Sigmoid colon (tissue), 6 donors: ENCODE measurements at regions not wholly inside any gene's neighbourhood (a gene's known extent, or its start where the extent isn't known, plus 50 kb on each side); places are given as distances from the start of the nearest gene placed in this dataset.

Experiments
- DNase-seq: peaks from one replicate; pipeline ENCODE4 v3.0.0-alpha.2; 2019
- H3K27ac ChIP-seq, 4 donors: fragments of 200-600 bp; sonication (generic); one replicate each; pipeline ENCODE4 v1.5.1; 2016 to 2019; ENCODE audit warnings: mild to moderate bottlenecking in 1 of 4
- H3K27me3 ChIP-seq, 3 donors: fragments of 200-600 bp; sonication (generic); one replicate each; pipeline ENCODE4 v1.5.1; 2019; ENCODE audit warnings: mild to moderate bottlenecking in 1 of 3
- H3K36me3 ChIP-seq, 4 donors: fragments of 200-600 bp; sonication (generic); one replicate each; pipeline ENCODE4 v1.5.1; 2016 to 2019
- H3K4me1 ChIP-seq, 4 donors: fragments of 200-600 bp; sonication (generic); one replicate each; pipeline ENCODE4 v1.5.1; 2017 to 2019
- H3K4me3 ChIP-seq, 4 donors: fragments of 200-600 bp; sonication (generic); one replicate each; pipeline ENCODE4 v1.5.1; 2017 to 2019; ENCODE audit warnings: mild to moderate bottlenecking in 2 of 4, moderate library complexity in 1 of 4
- H3K9me3 ChIP-seq, 4 donors: fragments of 200-600 bp in 3 of 4; sonication (generic) in 3 of 4; one replicate each; pipeline versions ENCODE4 v1.5.1 to v1.6.1; 2013 to 2019
- CTCF ChIP-seq, 4 experiments: fragments of 450-650 bp in 3 of 4; fragments of 200-600 bp in 1 of 4; IDR thresholded peaks; one replicate each; pipeline ENCODE4 v1.5.1; 2016 to 2019; ENCODE audit warnings: antibody characterized with exemption in 4 of 4, mild to moderate bottlenecking in 3 of 4, moderate library complexity in 2 of 4
- EP300 ChIP-seq, 4 donors: sonication (generic); formaldehyde crosslinking; IDR thresholded peaks; one replicate each; pipeline ENCODE4 v1.6.1; 2017; ENCODE audit warnings: antibody characterized with exemption in 4 of 4
- POLR2A ChIP-seq, 2 donors: fragments of 450-650 bp; IDR thresholded peaks; one replicate each; pipeline ENCODE4 v1.6.1; 2016; ENCODE audit warnings: antibody characterized with exemption in 2 of 2, mild to moderate bottlenecking in 2 of 2, moderate library complexity in 2 of 2
- POLR2AphosphoS5 ChIP-seq, 4 donors: sonication (generic); formaldehyde crosslinking; IDR thresholded peaks; one replicate each; pipeline ENCODE4 v1.6.1; 2017; ENCODE audit warnings: antibody characterized with exemption in 4 of 4
- WGBS, 2 donors: extraction: QIAGEN DNeasy Blood & Tissue Kit; methylation state at CpG; one replicate each; pipeline ENCODE4 v1.1.7; 2013; 5-methylcytosine and 5-hydroxymethylcytosine counted together
- intact Hi-C: fragments of 100-400 bp; cut with DNase I; formaldehyde crosslinking; loops from one replicate; pipeline ENCODE4 v1.15.1; 2023
- donor health status: healthy with polysubstance abuse.
- donor health status: healthy.

- intact Hi-C loops: no loop called here
- Histone ChIP-seq H3K27me3 (no peaks in the 10 kb centered on the region), H3K36me3 (no peaks in the 10 kb centered on the region), H3K9me3 (no peaks in the 10 kb centered on the region), H3K4me3 (no peak overlapping the region), H3K4me1 (no peaks in the 10 kb centered on the region), H3K27ac (no peak overlapping the region)
- TF ChIP-seq POLR2A (IDR thresholded peaks at IDR 0.05) (no peak), POLR2AphosphoS5 (IDR thresholded peaks at IDR 0.05) (no peak), EP300 (IDR thresholded peaks at IDR 0.05) (no peak), CTCF (IDR thresholded peaks at IDR 0.05) (no peak)
- 73 to 74% methylated on average over 3 of the region's 3 CpGs for WGBS, 2 donors
- DNase-seq: no peak
These were observed 273.4 kb upstream of the ISL1 start for GRCh38 chr5:51109786-51110410.

DNA sequence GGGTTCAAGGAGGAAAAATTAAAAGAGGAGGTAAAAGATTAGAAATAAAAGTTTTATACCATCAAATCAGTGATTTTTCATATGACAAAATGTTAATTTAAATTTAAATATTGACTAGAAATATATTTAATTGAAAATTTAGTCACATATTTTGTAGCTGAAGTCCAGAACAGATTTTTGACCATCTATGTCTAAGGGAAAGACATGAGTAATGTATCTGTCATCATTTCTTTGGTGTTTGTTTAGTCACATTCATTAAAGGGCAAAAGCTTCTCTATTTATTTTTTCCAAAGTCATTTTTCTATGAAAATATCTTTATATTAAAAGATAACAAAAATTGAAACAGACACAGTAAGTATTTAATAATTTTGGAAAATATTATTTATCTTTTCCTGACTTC lies 252.0 kb upstream of the ISL1 start:
- no peaks in the 10 kb centered on the region for H3K4me1 ChIP-seq
- intact Hi-C loops: no loop called here
- H3K4me3 ChIP-seq: no peak overlapping the region
- H3K36me3 ChIP-seq: no peaks in the 10 kb centered on the region
- no peak for DNase-seq
- no peak for TF ChIP-seq CTCF (IDR thresholded peaks at IDR 0.05)
- TF ChIP-seq POLR2A (IDR thresholded peaks at IDR 0.05): no peak
- no peak for TF ChIP-seq POLR2AphosphoS5 (IDR thresholded peaks at IDR 0.05)
- TF ChIP-seq EP300 (IDR thresholded peaks at IDR 0.05): no peak
- no peaks in the 10 kb centered on the region for H3K9me3 ChIP-seq
- H3K27me3 ChIP-seq: no peaks in the 10 kb centered on the region
- no peak overlapping the region for H3K27ac ChIP-seq

DNA sequence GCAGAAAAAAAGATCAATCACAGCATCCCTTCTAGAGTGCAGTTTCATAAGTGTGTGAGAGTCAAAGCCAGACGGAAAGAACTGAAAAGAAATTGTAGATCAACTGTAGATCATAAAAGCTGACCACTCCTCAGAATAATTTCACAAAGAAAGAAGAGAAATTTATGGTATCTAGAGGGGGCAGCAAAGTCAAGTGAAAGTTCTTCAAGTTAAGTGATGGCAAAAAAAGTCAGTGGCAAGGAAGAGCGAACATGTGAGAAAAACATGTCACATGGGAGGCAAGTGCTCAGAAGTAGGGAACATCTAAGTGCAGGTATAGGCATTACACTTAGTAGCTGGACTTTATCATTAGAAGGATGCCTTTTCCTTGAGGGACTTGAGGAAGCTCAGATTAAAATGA lies 245.1 kb upstream of the ISL1 start:
- Histone ChIP-seq H3K9me3 (no peaks in the 10 kb centered on the region), H3K4me1 (no peaks in the 10 kb centered on the region), H3K27ac (no peak overlapping the region), H3K36me3 (no peaks in the 10 kb centered on the region), H3K27me3 (no peaks in the 10 kb centered on the region), H3K4me3 (no peak overlapping the region)
- TF ChIP-seq POLR2A (IDR thresholded peaks at IDR 0.05): no peak
- TF ChIP-seq POLR2AphosphoS5 (IDR thresholded peaks at IDR 0.05): no peak
- no peak for TF ChIP-seq CTCF (IDR thresholded peaks at IDR 0.05)
- TF ChIP-seq EP300 (IDR thresholded peaks at IDR 0.05): no peak
- intact Hi-C loops: no loop called here
- no peak for DNase-seq
- 64% methylated on average over 2 of the region's 2 CpGs for WGBS, 2 donors

GRCh38 chr5:51148437-51148836 lies 234.8 kb upstream of the ISL1 start:
- DNase-seq: no peak
- Histone ChIP-seq H3K27me3 (no peaks in the 10 kb centered on the region), H3K36me3 (no peaks in the 10 kb centered on the region), H3K9me3 (no peaks in the 10 kb centered on the region), H3K27ac (no peak overlapping the region), H3K4me1 (no peaks in the 10 kb centered on the region), H3K4me3 (no peak overlapping the region)
- 59 to 75% methylated on average over 2 of the region's 2 CpGs for WGBS, 2 donors
- TF ChIP-seq POLR2A (IDR thresholded peaks at IDR 0.05) (no peak), EP300 (IDR thresholded peaks at IDR 0.05) (no peak), POLR2AphosphoS5 (IDR thresholded peaks at IDR 0.05) (no peak), CTCF (IDR thresholded peaks at IDR 0.05) (no peak)
- intact Hi-C loops: no loop called here

DNA sequence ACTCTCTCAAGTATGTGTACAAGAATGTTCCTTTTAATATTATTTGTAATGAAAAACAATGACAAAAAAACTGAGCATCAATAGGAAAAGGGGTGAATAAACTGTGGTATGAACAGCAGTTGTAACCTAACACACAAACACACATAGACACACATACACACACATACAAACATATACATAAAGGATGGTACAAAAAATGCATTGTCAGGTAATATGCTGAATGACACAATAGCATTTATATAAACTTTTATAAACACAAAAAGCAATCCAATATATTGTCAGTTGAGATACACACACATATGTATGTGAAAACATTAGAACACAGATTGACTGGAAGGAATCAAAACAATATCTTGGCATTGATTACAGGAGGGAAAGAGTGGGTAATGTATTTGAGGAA lies 227.0 kb upstream of the ISL1 start:
- H3K4me1 ChIP-seq: no peaks in the 10 kb centered on the region
- H3K27me3 ChIP-seq: no peaks in the 10 kb centered on the region
- H3K9me3 ChIP-seq: no peaks in the 10 kb centered on the region
- TF ChIP-seq POLR2A (IDR thresholded peaks at IDR 0.05) (no peak), CTCF (IDR thresholded peaks at IDR 0.05) (no peak)
- H3K36me3 ChIP-seq: no peaks in the 10 kb centered on the region
- no peak for DNase-seq
- no peak overlapping the region for H3K27ac ChIP-seq
- intact Hi-C loops: no loop called here
- H3K4me3 ChIP-seq: no peak overlapping the region
